AG04450 (cell line): ENCODE measurements at regions not wholly inside any gene's neighbourhood (a gene's known extent, or its start where the extent isn't known, plus 50 kb on each side); places are given as distances from the start of the nearest gene placed in this dataset.

ENCODE experiments used
- CTCF ChIA-PET: fragments of 300-600, 350-600 bp; formaldehyde crosslinking; extraction: SDS; loops from one replicate; lab custom pipeline; 2022; ENCODE audit warnings: antibody characterized with exemption, inconsistent platforms; lab: Charles Lee
- POLR2A ChIA-PET: fragments of 350-600 bp; formaldehyde crosslinking; extraction: SDS; loops from one replicate; lab custom pipeline; 2021; ENCODE audit warnings: antibody characterized with exemption, inconsistent platforms; lab: Yijun Ruan, JAX
- DNase-seq: peaks from one replicate; pipeline ENCODE4 v3.0.0-alpha.2; 2011; ENCODE audit warnings: low read depth, low spot score
- H3K27ac ChIP-seq: one replicate; pipeline ENCODE4 v1.5.1; 2012; ENCODE audit warnings: low read depth, low read length, control low read depth
- H3K27me3 ChIP-seq: one replicate; pipeline ENCODE4 v1.6.0; 2012; ENCODE audit warnings: low read length; ENCODE audit not compliant: control insufficient read depth, insufficient read depth
- H3K4me3 ChIP-seq: 2 replicates; pipeline ENCODE4 v1.5.1; 2011; ENCODE audit warnings: mild to moderate bottlenecking, low read depth, low read length, control low read depth
- H3K9me3 ChIP-seq: 2 replicates; pipeline ENCODE4 v1.5.1; 2012; ENCODE audit warnings: low read length; ENCODE audit not compliant: control insufficient read depth, insufficient read depth
- TF ChIP-seq, protein P1 (sequence below): IDR thresholded peaks from 2 replicates; pipeline ENCODE4 v1.5.1; 2011; ENCODE audit warnings: low read depth, low read length, control low read depth, inconsistent platforms

DNA sequence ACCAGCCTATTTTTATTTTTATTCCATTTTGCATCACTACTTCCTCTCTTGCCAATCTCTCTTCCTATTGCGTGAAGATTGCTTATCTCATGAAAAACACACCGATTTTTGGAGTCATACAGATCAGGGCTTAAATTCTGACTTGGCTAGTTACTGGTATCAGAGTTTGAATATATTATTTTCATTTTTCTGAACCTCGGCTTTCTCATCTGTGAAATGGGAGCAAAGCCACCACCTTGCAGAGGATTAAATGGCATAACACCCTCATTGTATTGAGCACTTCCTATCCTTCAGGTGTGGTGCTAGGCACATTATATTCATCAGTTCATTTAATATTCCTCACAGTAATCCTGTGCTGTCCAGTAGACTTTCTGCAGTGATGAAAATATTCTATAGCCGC lies 208.8 kb downstream of the HAPSTR1 start:
- TF ChIP-seq, protein P1, sequence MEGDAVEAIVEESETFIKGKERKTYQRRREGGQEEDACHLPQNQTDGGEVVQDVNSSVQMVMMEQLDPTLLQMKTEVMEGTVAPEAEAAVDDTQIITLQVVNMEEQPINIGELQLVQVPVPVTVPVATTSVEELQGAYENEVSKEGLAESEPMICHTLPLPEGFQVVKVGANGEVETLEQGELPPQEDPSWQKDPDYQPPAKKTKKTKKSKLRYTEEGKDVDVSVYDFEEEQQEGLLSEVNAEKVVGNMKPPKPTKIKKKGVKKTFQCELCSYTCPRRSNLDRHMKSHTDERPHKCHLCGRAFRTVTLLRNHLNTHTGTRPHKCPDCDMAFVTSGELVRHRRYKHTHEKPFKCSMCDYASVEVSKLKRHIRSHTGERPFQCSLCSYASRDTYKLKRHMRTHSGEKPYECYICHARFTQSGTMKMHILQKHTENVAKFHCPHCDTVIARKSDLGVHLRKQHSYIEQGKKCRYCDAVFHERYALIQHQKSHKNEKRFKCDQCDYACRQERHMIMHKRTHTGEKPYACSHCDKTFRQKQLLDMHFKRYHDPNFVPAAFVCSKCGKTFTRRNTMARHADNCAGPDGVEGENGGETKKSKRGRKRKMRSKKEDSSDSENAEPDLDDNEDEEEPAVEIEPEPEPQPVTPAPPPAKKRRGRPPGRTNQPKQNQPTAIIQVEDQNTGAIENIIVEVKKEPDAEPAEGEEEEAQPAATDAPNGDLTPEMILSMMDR: no peak
- H3K27ac ChIP-seq: no peak overlapping the region
- no peak overlapping the region for H3K4me3 ChIP-seq
- ChIA-PET POLR2A (no interaction called here), CTCF (no interaction called here)
- H3K27me3 ChIP-seq: no peaks in the 10 kb centered on the region
- DNase-seq: no peak
- no peaks in the 10 kb centered on the region; the same call in 1 of the 2 replicates for H3K9me3 ChIP-seq

DNA sequence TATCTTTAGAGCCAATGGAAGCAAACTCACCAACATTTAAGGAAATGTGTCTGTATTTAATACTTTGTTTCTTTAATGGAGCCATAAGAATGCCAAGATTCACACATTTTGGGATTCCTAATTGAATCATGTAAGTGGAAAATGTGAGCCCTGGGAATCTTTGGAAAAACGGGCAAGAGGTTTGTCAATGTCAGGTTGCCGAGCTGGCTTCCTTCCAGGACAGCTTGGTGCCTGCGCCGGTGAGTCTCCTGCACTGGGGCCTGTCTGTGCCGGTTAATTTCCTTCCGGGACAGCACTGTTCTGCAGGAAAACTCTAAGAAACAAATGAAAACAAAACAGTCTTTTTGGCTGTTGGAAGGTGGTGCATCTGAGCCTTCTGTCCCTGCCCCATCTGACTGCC lies 210.6 kb downstream of the HAPSTR1 start:
- CTCF ChIA-PET: no interaction called here
- POLR2A ChIA-PET: no interaction called here
- H3K9me3 ChIP-seq: no peaks in the 10 kb centered on the region; the same call in 1 of the 2 replicates
- no peak for DNase-seq
- H3K4me3 ChIP-seq: no peak overlapping the region
- H3K27ac ChIP-seq: no peak overlapping the region
- TF ChIP-seq, protein P1: no peak
- no peaks in the 10 kb centered on the region for H3K27me3 ChIP-seq

DNA sequence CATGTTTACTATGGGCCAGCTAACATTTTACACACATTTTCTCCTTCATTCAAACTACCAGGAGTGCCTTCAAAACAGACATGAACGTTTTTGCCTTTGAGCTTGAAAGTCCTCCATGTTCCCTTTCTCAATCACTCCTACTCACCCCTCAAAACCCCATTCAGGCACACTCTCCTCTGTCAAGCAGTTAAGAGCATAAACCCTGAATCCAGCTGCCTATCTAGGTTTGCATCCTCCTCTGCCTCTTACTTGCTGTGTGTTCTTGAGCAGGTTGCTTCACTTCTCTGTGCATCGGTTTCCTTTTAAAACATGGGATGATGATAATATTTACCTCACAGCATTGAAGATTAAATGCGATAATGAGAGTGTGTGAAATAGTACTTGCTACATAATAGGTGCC lies 215.3 kb downstream of the HAPSTR1 start:
- no peak for DNase-seq
- TF ChIP-seq, protein P1: no peak
- H3K27me3 ChIP-seq: no peaks in the 10 kb centered on the region
- H3K4me3 ChIP-seq: no peak overlapping the region
- CTCF ChIA-PET: no interaction called here
- H3K9me3 ChIP-seq: peaks cover 4% of the 10 kb centered on the region; the same call in 1 of the 2 replicates
- POLR2A ChIA-PET: no interaction called here
- H3K27ac ChIP-seq: no peak overlapping the region

DNA sequence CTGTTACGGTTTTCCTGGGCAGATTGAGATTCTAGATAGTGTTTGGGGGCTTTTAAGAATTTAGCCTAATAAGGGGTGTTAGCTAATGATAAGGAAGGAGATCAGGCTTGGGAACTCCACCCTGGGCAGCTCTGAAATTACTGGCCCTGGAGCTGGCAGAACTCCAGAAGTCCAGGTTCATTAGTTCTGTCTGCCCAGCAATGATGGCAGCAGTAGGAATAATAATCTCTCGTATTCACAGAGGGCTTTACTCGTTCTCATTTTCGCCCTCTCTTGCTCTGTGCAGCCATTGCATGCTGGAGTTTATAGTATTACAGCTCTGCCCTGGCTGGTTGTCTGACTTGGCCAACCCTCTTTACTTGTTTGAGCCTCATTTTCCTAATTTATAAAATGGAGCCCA lies 216.0 kb downstream of the HAPSTR1 start:
- Histone ChIP-seq H3K9me3 (peaks cover 4% of the 10 kb centered on the region; the same call in 1 of the 2 replicates), H3K4me3 (no peak overlapping the region), H3K27ac (no peak overlapping the region), H3K27me3 (no peaks in the 10 kb centered on the region)
- ChIA-PET CTCF (no interaction called here), POLR2A (no interaction called here)
- TF ChIP-seq, protein P1: no peak
- DNase-seq: no peak

DNA sequence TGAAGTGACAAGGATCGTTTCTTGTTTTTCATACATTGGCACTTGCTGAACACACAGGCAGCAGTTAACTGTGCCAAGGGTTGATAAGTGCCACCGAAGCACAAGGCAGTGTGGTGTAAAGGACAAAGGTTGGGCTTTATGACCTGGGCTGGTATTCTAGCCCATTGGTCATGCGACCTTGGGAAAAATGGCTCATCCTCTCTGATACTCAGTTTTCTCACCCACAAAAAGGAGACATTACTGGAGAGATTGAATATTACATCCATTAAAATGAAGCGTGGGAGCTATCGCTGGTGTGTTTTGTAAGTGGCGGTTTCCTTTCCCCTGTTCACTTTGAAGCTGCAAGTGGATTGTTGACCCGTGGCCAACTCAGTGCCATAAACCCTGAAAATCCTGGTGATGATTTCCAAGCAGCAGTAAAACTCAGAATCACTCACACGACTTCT lies 216.9 kb downstream of the HAPSTR1 start:
- TF ChIP-seq, protein P1: no peak
- no peak overlapping the region for H3K4me3 ChIP-seq
- no peak for DNase-seq
- CTCF ChIA-PET: no interaction called here
- no peaks in the 10 kb centered on the region for H3K27me3 ChIP-seq
- peaks cover 4% of the 10 kb centered on the region for H3K9me3 ChIP-seq
- POLR2A ChIA-PET: no interaction called here
- H3K27ac ChIP-seq: no peak overlapping the region
